ENCODE measurements at regions not wholly inside any gene's neighbourhood (a gene's known extent, or its start where the extent isn't known, plus 50 kb on each side); places are given as distances from the start of the nearest gene placed in this dataset.

DNA sequence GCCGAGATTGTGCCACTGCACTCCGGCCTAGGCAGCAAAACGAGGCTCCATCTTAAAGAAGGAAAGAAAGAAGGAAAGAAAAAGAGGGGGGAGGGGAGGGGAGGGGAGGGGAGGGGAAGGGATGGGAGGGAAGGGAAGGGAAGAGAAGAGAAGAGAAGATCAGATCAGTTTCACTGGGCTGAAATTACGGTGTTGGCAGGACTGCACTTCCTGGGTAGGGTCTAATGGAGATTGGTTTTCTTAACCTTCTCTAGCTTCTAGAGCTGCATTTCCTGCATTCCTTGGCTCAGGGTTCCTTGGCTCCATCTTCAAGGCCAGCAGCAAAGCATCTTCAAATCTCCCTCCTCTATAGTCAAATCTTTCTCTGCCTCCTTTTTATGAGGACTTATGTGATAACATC lies 349.1 kb upstream of the CRIM1 start:
- no peak for DNase-seq (ENCODE audit: low read depth, low spot score)
- H3K4me3 ChIP-seq (ENCODE audit: low read length) = no peak overlapping the region
- WGBS (ENCODE audit: insufficient coverage, insufficient read length) = no CpG with 5 or more reads among the region's 4 CpGs
- no peaks in the 10 kb centered on the region for H3K9me3 ChIP-seq (ENCODE audit: control insufficient read depth, insufficient read depth, low read length)
- no peaks in the 10 kb centered on the region for H3K36me3 ChIP-seq (ENCODE audit: control insufficient read depth, insufficient read depth, low read length)
- H3K27ac ChIP-seq (ENCODE audit: low read length) = no peak overlapping the region
- no peaks in the 10 kb centered on the region for H3K4me1 ChIP-seq (ENCODE audit: control insufficient read depth, insufficient read depth, low read length)
- no peaks in the 10 kb centered on the region for H3K27me3 ChIP-seq (ENCODE audit: control insufficient read depth, insufficient read depth, low read length)

DNA sequence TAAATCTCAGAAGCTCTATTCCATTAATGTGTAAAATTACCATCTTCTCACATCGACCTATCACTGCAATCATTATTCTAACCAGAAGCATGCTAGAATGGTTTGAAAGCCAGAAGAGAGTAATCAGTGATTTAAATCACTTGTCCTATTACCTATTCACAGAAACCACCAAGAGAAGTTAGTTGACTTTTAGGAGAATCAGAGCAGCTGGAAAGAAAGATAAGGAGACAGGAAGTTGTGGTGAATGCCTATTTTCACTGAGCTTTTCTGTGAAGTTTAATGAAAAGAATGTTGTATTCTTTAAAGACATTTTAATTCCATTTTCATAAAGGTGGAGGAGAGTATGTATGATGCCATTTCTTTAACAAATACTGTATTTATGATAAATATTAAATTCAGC lies 352.6 kb upstream of the CRIM1 start:
- no CpG with 5 or more reads among the region's 1 CpG for WGBS (ENCODE audit: insufficient coverage, insufficient read length)
- no peaks in the 10 kb centered on the region for H3K27me3 ChIP-seq (ENCODE audit: control insufficient read depth, insufficient read depth, low read length)
- no peak overlapping the region for H3K4me3 ChIP-seq (ENCODE audit: low read length)
- H3K36me3 ChIP-seq (ENCODE audit: control insufficient read depth, insufficient read depth, low read length) = no peaks in the 10 kb centered on the region
- H3K27ac ChIP-seq (ENCODE audit: low read length) = no peak overlapping the region
- H3K9me3 ChIP-seq (ENCODE audit: control insufficient read depth, insufficient read depth, low read length) = no peaks in the 10 kb centered on the region
- DNase-seq (ENCODE audit: low read depth, low spot score) = no peak
- no peaks in the 10 kb centered on the region for H3K4me1 ChIP-seq (ENCODE audit: control insufficient read depth, insufficient read depth, low read length)

DNA sequence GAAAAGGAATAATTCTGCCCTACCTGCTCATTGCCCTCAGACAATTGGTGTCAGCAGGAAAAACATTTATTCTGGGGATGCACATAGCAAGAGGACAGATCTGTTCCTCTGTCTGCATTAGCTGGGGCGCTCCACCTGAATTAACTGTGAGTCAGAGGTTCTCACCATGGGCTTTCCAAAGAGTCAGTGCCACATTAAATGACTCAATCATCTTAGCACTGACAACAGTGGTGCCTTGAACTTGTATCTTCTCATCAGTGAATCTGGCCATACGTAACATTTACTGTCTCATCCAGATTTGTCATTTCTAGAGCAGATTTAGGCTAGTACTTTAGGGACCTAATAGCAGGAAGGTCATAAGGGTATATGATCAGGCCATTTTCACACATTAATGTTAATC lies 358.1 kb upstream of the CRIM1 start:
- no peak for DNase-seq (ENCODE audit: low read depth, low spot score)
- Histone ChIP-seq H3K27ac (ENCODE audit: low read length) (no peak overlapping the region), H3K9me3 (ENCODE audit: control insufficient read depth, insufficient read depth, low read length) (no peaks in the 10 kb centered on the region), H3K4me1 (ENCODE audit: control insufficient read depth, insufficient read depth, low read length) (no peaks in the 10 kb centered on the region), H3K4me3 (ENCODE audit: low read length) (no peak overlapping the region), H3K36me3 (ENCODE audit: control insufficient read depth, insufficient read depth, low read length) (no peaks in the 10 kb centered on the region), H3K27me3 (ENCODE audit: control insufficient read depth, insufficient read depth, low read length) (no peaks in the 10 kb centered on the region)
- WGBS (ENCODE audit: insufficient coverage, insufficient read length) = no CpG with 5 or more reads among the region's 2 CpGs

GRCh38 chr2:35989503-35989902 lies 366.1 kb upstream of the CRIM1 start:
- Histone ChIP-seq H3K27me3 (ENCODE audit: control insufficient read depth, insufficient read depth, low read length) (no peaks in the 10 kb centered on the region), H3K36me3 (ENCODE audit: control insufficient read depth, insufficient read depth, low read length) (no peaks in the 10 kb centered on the region), H3K4me1 (ENCODE audit: control insufficient read depth, insufficient read depth, low read length) (no peaks in the 10 kb centered on the region), H3K9me3 (ENCODE audit: control insufficient read depth, insufficient read depth, low read length) (no peaks in the 10 kb centered on the region), H3K27ac (ENCODE audit: low read length) (no peak overlapping the region), H3K4me3 (ENCODE audit: low read length) (no peak overlapping the region)
- no CpG with 5 or more reads among the region's 4 CpGs for WGBS (ENCODE audit: insufficient coverage, insufficient read length)
- no peak for DNase-seq (ENCODE audit: low read depth, low spot score)

DNA sequence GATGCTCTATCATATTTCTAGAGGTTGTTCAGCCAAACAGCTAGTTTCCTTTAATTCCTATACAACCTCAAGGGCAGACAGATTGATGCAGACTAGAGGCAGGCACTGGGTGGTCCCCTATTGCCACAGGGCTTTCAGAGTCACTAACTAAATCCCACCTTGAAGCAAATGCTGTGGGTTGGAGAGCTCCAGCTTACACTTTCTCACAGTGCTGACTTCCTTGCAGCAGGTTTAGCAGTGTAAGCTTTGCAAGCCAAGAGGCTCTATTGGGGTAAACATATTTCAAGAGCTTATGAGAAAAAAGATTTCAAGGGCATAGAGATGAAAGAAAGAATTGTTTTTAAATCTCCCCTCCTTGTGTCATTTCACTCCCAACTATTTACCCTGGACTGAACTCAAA lies 366.5 kb upstream of the CRIM1 start:
- Histone ChIP-seq H3K4me3 (ENCODE audit: low read length) (no peak overlapping the region), H3K27me3 (ENCODE audit: control insufficient read depth, insufficient read depth, low read length) (no peaks in the 10 kb centered on the region), H3K4me1 (ENCODE audit: control insufficient read depth, insufficient read depth, low read length) (no peaks in the 10 kb centered on the region), H3K9me3 (ENCODE audit: control insufficient read depth, insufficient read depth, low read length) (no peaks in the 10 kb centered on the region), H3K27ac (ENCODE audit: low read length) (no peak overlapping the region), H3K36me3 (ENCODE audit: control insufficient read depth, insufficient read depth, low read length) (no peaks in the 10 kb centered on the region)
- DNase-seq (ENCODE audit: low read depth, low spot score) = no peak

- WGBS (ENCODE audit: insufficient coverage, insufficient read length) = no CpG with 5 or more reads among the region's 2 CpGs
- no peaks in the 10 kb centered on the region for H3K27me3 ChIP-seq (ENCODE audit: control insufficient read depth, insufficient read depth, low read length)
- no peaks in the 10 kb centered on the region for H3K9me3 ChIP-seq (ENCODE audit: control insufficient read depth, insufficient read depth, low read length)
- no peak for DNase-seq (ENCODE audit: low read depth, low spot score)
- no peak overlapping the region for H3K4me3 ChIP-seq (ENCODE audit: low read length)
- H3K4me1 ChIP-seq (ENCODE audit: control insufficient read depth, insufficient read depth, low read length) = no peaks in the 10 kb centered on the region
- no peaks in the 10 kb centered on the region for H3K36me3 ChIP-seq (ENCODE audit: control insufficient read depth, insufficient read depth, low read length)
- H3K27ac ChIP-seq (ENCODE audit: low read length) = no peak overlapping the region
Measured at GRCh38 chr2:35986871-35987270, 368.7 kb upstream of the CRIM1 start.

DNA sequence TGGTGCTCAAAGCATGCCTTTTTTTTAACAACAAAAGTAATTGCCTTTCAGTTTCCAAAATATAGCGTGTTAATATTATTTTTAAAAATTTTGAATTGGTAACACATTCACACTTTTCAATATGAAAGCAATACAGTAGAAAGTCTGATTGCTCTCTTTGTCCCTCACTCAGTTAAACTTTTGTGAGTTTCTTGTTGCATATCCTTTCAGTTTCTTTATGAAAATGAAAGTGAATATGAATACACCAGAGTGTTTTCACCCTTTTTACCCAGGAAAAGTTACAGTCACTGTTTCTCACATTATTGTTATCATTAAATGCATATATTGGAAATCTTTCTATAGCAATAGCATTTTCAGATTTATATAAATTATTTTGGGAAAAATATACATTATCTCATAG lies 377.4 kb upstream of the CRIM1 start:
- H3K27ac ChIP-seq (ENCODE audit: low read length) = no peak overlapping the region
- no peak for DNase-seq (ENCODE audit: low read depth, low spot score)
- H3K4me3 ChIP-seq (ENCODE audit: low read length) = no peak overlapping the region
- no peaks in the 10 kb centered on the region for H3K27me3 ChIP-seq (ENCODE audit: control insufficient read depth, insufficient read depth, low read length)
- H3K36me3 ChIP-seq (ENCODE audit: control insufficient read depth, insufficient read depth, low read length) = no peaks in the 10 kb centered on the region
- no CpG with 5 or more reads among the region's 1 CpG for WGBS (ENCODE audit: insufficient coverage, insufficient read length)
- H3K9me3 ChIP-seq (ENCODE audit: control insufficient read depth, insufficient read depth, low read length) = no peaks in the 10 kb centered on the region
- no peaks in the 10 kb centered on the region for H3K4me1 ChIP-seq (ENCODE audit: control insufficient read depth, insufficient read depth, low read length)

DNA sequence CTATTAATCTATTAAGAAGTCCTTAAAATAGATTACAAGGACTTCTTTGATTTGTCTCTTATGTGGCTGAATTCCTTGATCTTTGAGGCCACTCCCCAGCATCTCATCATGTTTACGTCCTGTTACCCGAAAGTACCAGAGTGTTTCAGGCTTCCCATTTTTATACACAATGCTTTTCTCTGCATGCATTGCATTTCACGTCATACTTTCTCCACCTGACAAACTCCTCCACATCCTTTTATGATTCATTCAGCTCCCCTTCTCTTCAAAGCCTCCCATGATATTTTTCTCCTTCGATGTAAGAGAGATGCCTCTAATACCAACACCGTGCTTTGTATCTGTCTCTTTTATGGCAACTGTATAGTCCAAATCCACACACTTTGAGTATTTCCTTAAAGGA lies 379.0 kb upstream of the CRIM1 start:
- Histone ChIP-seq H3K4me3 (ENCODE audit: low read length) (no peak overlapping the region), H3K4me1 (ENCODE audit: control insufficient read depth, insufficient read depth, low read length) (no peaks in the 10 kb centered on the region), H3K36me3 (ENCODE audit: control insufficient read depth, insufficient read depth, low read length) (no peaks in the 10 kb centered on the region), H3K27ac (ENCODE audit: low read length) (no peak overlapping the region), H3K9me3 (ENCODE audit: control insufficient read depth, insufficient read depth, low read length) (no peaks in the 10 kb centered on the region), H3K27me3 (ENCODE audit: control insufficient read depth, insufficient read depth, low read length) (no peaks in the 10 kb centered on the region)
- no CpG with 5 or more reads among the region's 5 CpGs for WGBS (ENCODE audit: insufficient coverage, insufficient read length)
- DNase-seq (ENCODE audit: low read depth, low spot score) = no peak

GRCh38 chr2:35973737-35974132 lies 381.8 kb upstream of the CRIM1 start:
- no peak overlapping the region for H3K4me3 ChIP-seq (ENCODE audit: low read length)
- no peaks in the 10 kb centered on the region for H3K27me3 ChIP-seq (ENCODE audit: control insufficient read depth, insufficient read depth, low read length)
- no peaks in the 10 kb centered on the region for H3K36me3 ChIP-seq (ENCODE audit: control insufficient read depth, insufficient read depth, low read length)
- H3K4me1 ChIP-seq (ENCODE audit: control insufficient read depth, insufficient read depth, low read length) = no peaks in the 10 kb centered on the region
- H3K27ac ChIP-seq (ENCODE audit: low read length) = no peak overlapping the region
- no peaks in the 10 kb centered on the region for H3K9me3 ChIP-seq (ENCODE audit: control insufficient read depth, insufficient read depth, low read length)
- DNase-seq (ENCODE audit: low read depth, low spot score) = no peak
- no CpG with 5 or more reads among the region's 4 CpGs for WGBS (ENCODE audit: insufficient coverage, insufficient read length)

GRCh38 chr2:35973132-35973736 lies 382.3 kb upstream of the CRIM1 start:
- Histone ChIP-seq H3K9me3 (ENCODE audit: control insufficient read depth, insufficient read depth, low read length) (no peaks in the 10 kb centered on the region), H3K36me3 (ENCODE audit: control insufficient read depth, insufficient read depth, low read length) (no peaks in the 10 kb centered on the region), H3K27ac (ENCODE audit: low read length) (no peak overlapping the region), H3K4me1 (ENCODE audit: control insufficient read depth, insufficient read depth, low read length) (no peaks in the 10 kb centered on the region), H3K27me3 (ENCODE audit: control insufficient read depth, insufficient read depth, low read length) (no peaks in the 10 kb centered on the region), H3K4me3 (ENCODE audit: low read length) (no peak overlapping the region)
- no CpG with 5 or more reads among the region's 1 CpG for WGBS (ENCODE audit: insufficient coverage, insufficient read length)
- DNase-seq (ENCODE audit: low read depth, low spot score) = no peak

- no peaks in the 10 kb centered on the region for H3K9me3 ChIP-seq (ENCODE audit: control insufficient read depth, insufficient read depth, low read length)
- H3K4me3 ChIP-seq (ENCODE audit: low read length) = no peak overlapping the region
- WGBS (ENCODE audit: insufficient coverage, insufficient read length) = no CpG with 5 or more reads among the region's 3 CpGs
- DNase-seq (ENCODE audit: low read depth, low spot score) = no peak
- H3K36me3 ChIP-seq (ENCODE audit: control insufficient read depth, insufficient read depth, low read length) = no peaks in the 10 kb centered on the region
- H3K27ac ChIP-seq (ENCODE audit: low read length) = no peak overlapping the region
- H3K27me3 ChIP-seq (ENCODE audit: control insufficient read depth, insufficient read depth, low read length) = no peaks in the 10 kb centered on the region
- H3K4me1 ChIP-seq (ENCODE audit: control insufficient read depth, insufficient read depth, low read length) = no peaks in the 10 kb centered on the region
Measured at GRCh38 chr2:35963824-35964223, 391.8 kb upstream of the CRIM1 start.

Data from iPS DF 6.9 (cell line).